IMR-90 (cell line): ENCODE measurements at regions not wholly inside any gene's neighbourhood (a gene's known extent, or its start where the extent isn't known, plus 50 kb on each side); places are given as distances from the start of the nearest gene placed in this dataset.

Experiments
- ATAC-seq: fragments of 200-7000 bp; cut with Tn5 transposase; 2 replicates; pipeline ENCODE4 v1.9.1; 2020; ENCODE audit warnings: low read depth, mild to moderate bottlenecking, moderate library complexity
- BruUV-seq: library from RNA; stranded (reverse); fragments of 400-500 nt; replicated peaks from 2 replicates; lab custom pipeline; 2021; lab: Mats Ljungman, UMichigan
- CTCF ChIA-PET: fragments of 300-600 bp; formaldehyde crosslinking; extraction: SDS; loops from one replicate; lab custom pipeline; 2021; ENCODE audit warnings: antibody characterized with exemption; lab: Yijun Ruan, JAX
- POLR2A ChIA-PET: fragments of 300-600 bp; sonication (Branson Sonifier 250); formaldehyde crosslinking; loops from one replicate; lab custom pipeline; 2022; ENCODE audit warnings: antibody characterized with exemption; ENCODE audit not compliant: unreplicated experiment; lab: Charles Lee
- DNase-seq: peaks from one replicate; pipeline ENCODE4 v3.0.0; 2013
- H2AFZ ChIP-seq: replicated peaks from 2 replicates; pipeline ENCODE3; 2013; ENCODE audit warnings: low read length, mild to moderate bottlenecking; ENCODE audit not compliant: poor library complexity
- H2AK5ac ChIP-seq: 2 replicates; pipeline ENCODE4 v1.6.1; 2013; ENCODE audit warnings: low read depth, low read length, inconsistent platforms
- H2AK9ac ChIP-seq: replicated peaks from 2 replicates; pipeline ENCODE3; 2013; ENCODE audit warnings: mild to moderate bottlenecking, low read depth, low read length, moderate library complexity; ENCODE audit not compliant: poor library complexity
- H2BK120ac ChIP-seq: 2 replicates; pipeline ENCODE4 v1.6.1; 2013; ENCODE audit warnings: low read depth, low read length, inconsistent platforms
- H2BK15ac ChIP-seq: 3 replicates; pipeline ENCODE4 v1.6.1; 2013; ENCODE audit warnings: low read depth, low read length, inconsistent platforms
- H2BK20ac ChIP-seq: 2 replicates; pipeline ENCODE4 v1.6.1; 2013; ENCODE audit warnings: low read depth, mild to moderate bottlenecking, inconsistent platforms, low read length, moderate library complexity
- H2BK5ac ChIP-seq: 2 replicates; pipeline ENCODE4 v1.6.1; 2013; ENCODE audit warnings: mild to moderate bottlenecking, low read depth, low read length, inconsistent platforms; ENCODE audit not compliant: poor library complexity, severe bottlenecking
- H3K14ac ChIP-seq: replicated peaks from 2 replicates; pipeline ENCODE4 v1.6.1; 2013; ENCODE audit warnings: low read depth, low read length, inconsistent platforms
- H3K18ac ChIP-seq: 2 replicates; pipeline ENCODE4 v1.6.1; 2013; ENCODE audit warnings: low read depth, low read length, control low read depth
- H3K23ac ChIP-seq: 2 replicates; pipeline ENCODE4 v1.6.1; 2013; ENCODE audit warnings: low read depth, low read length, inconsistent platforms
- H3K27ac ChIP-seq: 2 replicates; pipeline ENCODE4 v1.5.1; 2013; ENCODE audit warnings: mild to moderate bottlenecking, control low read depth, low read length; ENCODE audit not compliant: insufficient read depth
- H3K27me3 ChIP-seq: 2 replicates; pipeline ENCODE4 v1.6.1; 2013; ENCODE audit warnings: low read length; ENCODE audit not compliant: control insufficient read depth, insufficient read depth
- H3K36me3 ChIP-seq: 2 replicates; pipeline ENCODE4 v1.6.1; 2013; ENCODE audit warnings: low read length, mixed read lengths; ENCODE audit not compliant: control insufficient read depth, insufficient read depth
- H3K4ac ChIP-seq: 2 replicates; pipeline ENCODE4 v1.6.1; 2013; ENCODE audit warnings: low read depth, low read length, inconsistent platforms
- H3K4me1 ChIP-seq: 2 replicates; pipeline ENCODE4 v1.6.1; 2013; ENCODE audit warnings: low read length, mixed read lengths; ENCODE audit not compliant: control insufficient read depth, insufficient read depth
- H3K4me2 ChIP-seq: 2 replicates; pipeline ENCODE4 v1.6.1; 2013; ENCODE audit warnings: low read depth, mild to moderate bottlenecking, control low read depth, low read length, moderate library complexity
- H3K4me3 ChIP-seq: 2 replicates; pipeline ENCODE4 v1.5.1; 2013; ENCODE audit warnings: low read depth, mild to moderate bottlenecking, control low read depth, low read length, moderate library complexity; ENCODE audit not compliant: insufficient read depth
- H3K56ac ChIP-seq: 2 replicates; pipeline ENCODE4 v1.6.1; 2013; ENCODE audit warnings: low read length, inconsistent platforms; ENCODE audit not compliant: insufficient read depth; ENCODE audit errors: extremely low read depth
- H3K79me1 ChIP-seq, 2 experiments: 2 replicates each; pipeline ENCODE4 v1.6.1; 2013; ENCODE audit warnings: low read length in 2 of 2, inconsistent platforms in 1 of 2, low read depth in 1 of 2
- H3K9ac ChIP-seq: 2 replicates; pipeline ENCODE4 v1.6.1; 2013; ENCODE audit warnings: low read depth, low read length, control low read depth
- H3K9me1 ChIP-seq: 2 replicates; pipeline ENCODE4 v1.6.1; 2013; ENCODE audit warnings: low read length, inconsistent platforms; ENCODE audit not compliant: insufficient read depth
- H3K9me3 ChIP-seq: 2 replicates; pipeline ENCODE4 v1.6.1; 2013; ENCODE audit warnings: low read length; ENCODE audit not compliant: control insufficient read depth, insufficient read depth
- H4K20me1 ChIP-seq: 2 replicates; pipeline ENCODE4 v1.6.1; 2013; ENCODE audit warnings: low read length, inconsistent platforms; ENCODE audit not compliant: insufficient read depth
- H4K5ac ChIP-seq: 2 replicates; pipeline ENCODE4 v1.6.1; 2013; ENCODE audit warnings: mild to moderate bottlenecking, low read depth, low read length, control low read depth
- H4K8ac ChIP-seq, 2 experiments: 2 replicates each; pipeline ENCODE4 v1.6.1; 2013; ENCODE audit warnings: low read depth in 2 of 2, low read length in 2 of 2, control low read depth in 1 of 2, inconsistent platforms in 1 of 2
- H4K91ac ChIP-seq: 2 replicates; pipeline ENCODE4 v1.6.1; 2013; ENCODE audit warnings: low read depth, low read length, inconsistent platforms; ENCODE audit not compliant: insufficient read depth
- CEBPB ChIP-seq: IDR thresholded peaks from 2 replicates; pipeline ENCODE4 v1.6.1; 2012; ENCODE audit warnings: low read depth, low read length, improper control_type of control experiment
- CTCF ChIP-seq: conservative IDR thresholded peaks from 2 replicates; pipeline ENCODE4 v1.5.1; 2012; ENCODE audit warnings: mild to moderate bottlenecking, low read depth, low read length, improper control_type of control experiment
- ELK1 ChIP-seq: fragments of 150-350 bp; IDR thresholded peaks from 2 replicates; pipeline ENCODE4 v1.6.1; 2016; ENCODE audit warnings: low read depth, mild to moderate bottlenecking, low read length, moderate library complexity, borderline replicate concordance
- FOS ChIP-seq: fragments of 150-350 bp; IDR thresholded peaks from 2 replicates; pipeline ENCODE4 v1.6.1; 2016; ENCODE audit warnings: low read depth, low read length
- MAZ ChIP-seq: IDR thresholded peaks from 2 replicates; pipeline ENCODE4 v1.6.1; 2012; ENCODE audit warnings: low read depth, mild to moderate bottlenecking, low read length, improper control_type of control experiment, moderate library complexity, borderline replicate concordance
- MXI1 ChIP-seq: IDR thresholded peaks from 2 replicates; pipeline ENCODE4 v1.6.1; 2012; ENCODE audit warnings: low read depth, mild to moderate bottlenecking, low read length, moderate library complexity, borderline replicate concordance
- NFE2L2 ChIP-seq: fragments of 150-350 bp; IDR thresholded peaks from 2 replicates; pipeline ENCODE4 v1.6.1; 2016; ENCODE audit warnings: low read depth, mild to moderate bottlenecking, low read length
- POLR2A ChIP-seq: IDR thresholded peaks from 2 replicates; pipeline ENCODE4 v1.6.1; 2012; ENCODE audit warnings: mild to moderate bottlenecking, low read depth, low read length
- RCOR1 ChIP-seq: IDR thresholded peaks from 2 replicates; pipeline ENCODE4 v1.6.1; 2012; ENCODE audit warnings: mild to moderate bottlenecking, low read length, improper control_type of control experiment; ENCODE audit not compliant: insufficient replicate concordance
- RFX5 ChIP-seq: IDR thresholded peaks from 2 replicates; pipeline ENCODE4 v1.8.0; 2012; ENCODE audit warnings: low read depth, mild to moderate bottlenecking, low read length, moderate library complexity
- SMC3 ChIP-seq: fragments of 150-350 bp; IDR thresholded peaks from 2 replicates; pipeline ENCODE4 v1.6.1; 2016; ENCODE audit warnings: low read depth, mild to moderate bottlenecking, antibody characterized with exemption, low read length, moderate library complexity
- USF2 ChIP-seq: fragments of 150-350 bp; IDR thresholded peaks from 2 replicates; pipeline ENCODE4 v1.6.1; 2017; ENCODE audit warnings: mild to moderate bottlenecking, antibody characterized with exemption, low read length, low read depth
- WGBS, 2 experiments: methylation state at CpG; one replicate each; pipeline versions ENCODE4 v1.1.5 to v1.1.7; 2013; ENCODE audit warnings: missing lambda C conversion rate in 2 of 2; ENCODE audit not compliant: insufficient read length in 1 of 2; ENCODE audit errors: extremely low coverage in 2 of 2; 5-methylcytosine and 5-hydroxymethylcytosine counted together
- dilution Hi-C: fragments of 300-500 bp; cut with HindIII; formaldehyde crosslinking; loops from one replicate; pipeline ENCODE4 v1.14.3; 2018; ENCODE audit warnings: low sequenced_read_pairs; ENCODE audit not compliant: unreplicated experiment
- in situ Hi-C: fragments of 300-500 bp; cut with MboI; formaldehyde crosslinking; loops from 3 replicates; pipeline ENCODE4 v1.14.3; 2019; ENCODE audit warnings: low sequenced_read_pairs, inconsistent platforms, mixed read lengths
- intact Hi-C: fragments of 100-400 bp; cut with micrococcal nuclease; formaldehyde crosslinking; loops from 2 replicates; pipeline ENCODE4 v1.10.0; 2022

DNA sequence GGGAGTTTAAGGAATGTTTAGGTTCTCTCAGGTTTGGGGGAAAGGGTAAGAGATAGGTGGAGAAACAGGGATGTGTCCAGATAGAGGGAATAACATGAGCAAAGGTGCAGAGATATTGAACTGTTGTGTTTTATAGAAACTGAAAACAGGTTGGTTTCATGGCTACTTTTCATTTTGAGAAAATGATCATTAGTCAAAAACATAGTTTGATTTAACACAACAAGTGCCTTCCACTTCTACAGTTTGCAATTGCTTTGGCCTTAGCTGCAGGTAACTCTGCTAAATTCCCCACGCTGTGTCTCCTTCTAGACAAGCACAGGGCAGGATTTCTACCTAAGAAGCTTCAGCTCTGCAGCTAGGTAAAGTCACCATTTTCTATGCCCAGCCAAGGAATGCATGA is 124.9 kb downstream of the RGS2 start:
- Histone ChIP-seq H4K5ac (no peak overlapping the region), H3K4ac (no peak overlapping the region), H2BK120ac (no peak overlapping the region), H2AK5ac (no peak overlapping the region), H2BK5ac (no peak overlapping the region), H3K18ac (no peak overlapping the region), H3K23ac (no peak overlapping the region), H3K36me3 (no peaks in the 10 kb centered on the region), H3K4me2 (no peak overlapping the region), H3K79me1 (no peaks in the 10 kb centered on the region), H3K27me3 (no peaks in the 10 kb centered on the region; the same call in 1 of the 2 replicates), H3K56ac (no peak overlapping the region), H3K9me1 (no peaks in the 10 kb centered on the region), H4K20me1 (no peaks in the 10 kb centered on the region), H3K4me1 (no peaks in the 10 kb centered on the region), H4K91ac (no peak overlapping the region), H2AFZ (no peak overlapping the region), H2BK15ac (no peak overlapping the region), H3K14ac (no peak overlapping the region), H2AK9ac (no peak overlapping the region), H3K9me3 (no peaks in the 10 kb centered on the region), H3K9ac (no peak overlapping the region), H2BK20ac (no peak overlapping the region), H3K4me3 (no peak overlapping the region), H3K27ac (no peak overlapping the region), H4K8ac (no peak overlapping the region)
- ChIA-PET CTCF (no interaction called here), POLR2A (no interaction called here)
- no peak for DNase-seq
- 86% methylated on average over 1 of the region's 1 CpG; no CpG with 5 or more reads in 1 of the 2 experiments for WGBS, 2 experiments
- no TSS peak for BruUV-seq
- dilution Hi-C loops, result no loop called here
- intact Hi-C loops, result no loop called here
- ATAC-seq, result no peak
- in situ Hi-C loops, result no loop called here
- TF ChIP-seq SMC3, result no peak
- TF ChIP-seq USF2, result no peak
- no peak for TF ChIP-seq RCOR1
- TF ChIP-seq POLR2A, result no peak
- no peak for TF ChIP-seq FOS
- no peak for TF ChIP-seq MXI1
- TF ChIP-seq MAZ, result no peak
- no peak for TF ChIP-seq NFE2L2
- TF ChIP-seq RFX5, result no peak
- TF ChIP-seq CEBPB, result no peak
- no peak for TF ChIP-seq ELK1
- no peak for TF ChIP-seq CTCF
